ENCODE measurements at regions not wholly inside any gene's neighbourhood (a gene's known extent, or its start where the extent isn't known, plus 50 kb on each side); places are given as distances from the start of the nearest gene placed in this dataset.

- no peak for DNase-seq
Observed at GRCh38 chr12:14280921-14281320, 84.6 kb upstream of the ATF7IP start.

- DNase-seq, result no peak
Observed at GRCh38 chr12:14281539-14281938, 83.9 kb upstream of the ATF7IP start.

DNA sequence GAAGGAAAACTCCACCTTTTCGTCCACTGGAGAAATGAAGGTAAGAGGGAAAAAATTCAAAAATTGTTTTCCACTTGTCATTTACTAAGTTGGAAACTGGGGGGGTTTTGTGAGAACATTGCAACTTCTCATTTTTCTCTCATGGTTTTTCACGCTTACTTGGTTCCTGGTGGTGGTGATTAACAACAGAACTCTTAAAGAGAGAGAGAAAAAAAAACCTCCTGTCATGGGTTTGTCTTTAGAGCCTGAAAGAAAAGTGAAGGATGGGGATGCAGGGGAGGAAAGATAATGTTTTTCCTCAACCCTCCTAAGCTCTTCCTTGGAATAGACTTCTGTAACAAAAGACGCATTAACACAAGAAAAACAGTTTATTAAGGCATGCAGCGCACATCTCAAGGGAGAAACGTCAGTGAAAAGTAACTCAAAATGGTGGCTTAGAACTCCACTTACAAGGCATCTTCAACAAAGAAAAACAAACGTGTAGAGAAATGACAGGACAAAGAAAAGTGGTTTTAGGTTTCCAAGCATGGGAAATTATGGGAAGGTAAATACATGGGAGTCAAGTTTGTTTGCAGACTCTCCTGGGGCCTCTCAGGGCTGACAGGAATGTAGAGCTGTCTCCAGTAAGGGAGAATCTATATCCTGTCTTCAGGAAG lies 81.9 kb upstream of the ATF7IP start:
- DNase-seq, result peak; percentile 70

DNA sequence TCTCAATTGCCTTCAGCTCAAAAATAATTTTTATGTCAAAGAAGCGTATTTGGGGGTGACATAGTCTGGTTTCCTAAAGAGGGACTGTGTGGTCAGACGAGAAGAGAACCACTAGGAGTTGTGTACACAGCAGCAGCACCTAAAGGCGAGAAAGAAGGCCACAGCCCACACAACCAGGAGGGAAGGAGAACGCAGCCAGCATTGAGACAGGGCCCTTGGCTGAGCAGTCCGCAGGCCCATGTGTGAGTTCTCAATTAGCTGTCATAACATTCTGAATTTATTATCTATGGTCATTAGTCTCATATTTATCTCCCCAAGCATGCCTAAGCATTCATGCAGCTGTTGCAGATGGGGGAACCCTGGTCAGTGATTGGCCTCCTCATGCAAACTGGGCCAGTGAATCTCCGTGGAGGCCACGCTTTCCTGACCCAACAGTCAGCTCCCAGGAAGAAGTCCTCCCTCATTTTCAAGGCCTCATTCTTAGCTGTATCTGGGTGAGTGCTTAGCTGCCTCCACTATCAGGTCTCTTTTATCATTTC lies 81.2 kb upstream of the ATF7IP start:
- DNase-seq, result peak; percentile 73

GRCh38 chr12:14289601-14290000 lies 75.9 kb upstream of the ATF7IP start:
- no peak for DNase-seq

GRCh38 chr12:14290951-14291350 lies 74.5 kb upstream of the ATF7IP start:
- no peak for DNase-seq

GRCh38 chr12:14303661-14304155 lies 61.8 kb upstream of the ATF7IP start:
- no peak for DNase-seq

- no peak for DNase-seq
Observed at GRCh38 chr12:14307004-14307403, 58.5 kb upstream of the ATF7IP start.

GRCh38 chr12:14308516-14308915 lies 57.0 kb upstream of the ATF7IP start:
- DNase-seq, result no peak

- no peak for DNase-seq
Observed at GRCh38 chr12:14310866-14311265, 54.6 kb upstream of the ATF7IP start.

GRCh38 chr12:14313379-14314138 lies 51.9 kb upstream of the ATF7IP start:
- no peak for DNase-seq

GRCh38 chr12:14314801-14315200 lies 50.7 kb upstream of the ATF7IP start:
- no peak for DNase-seq

GRCh38 chr12:14315501-14315900 lies 50.0 kb upstream of the ATF7IP start:
- DNase-seq, result no peak
